Peyer's patch (tissue), 4 donors: ENCODE measurements at regions not wholly inside any gene's neighbourhood (a gene's known extent, or its start where the extent isn't known, plus 50 kb on each side); places are given as distances from the start of the nearest gene placed in this dataset.

Experiments
- DNase-seq, 3 donors: peaks; one replicate each; pipeline ENCODE4 v3.0.0-alpha.2; 2017 to 2019
- H3K27ac ChIP-seq, 4 donors: fragments of 200-600 bp; sonication (generic); one replicate each; pipeline ENCODE4 v1.5.1; 2016 to 2019
- H3K27me3 ChIP-seq, 2 donors: fragments of 200-600 bp; sonication (generic); one replicate each; pipeline ENCODE4 v1.5.1; 2019
- H3K36me3 ChIP-seq, 3 donors: fragments of 200-600 bp; sonication (generic); one replicate each; pipeline ENCODE4 v1.5.1; 2016 to 2019
- H3K4me1 ChIP-seq, 4 donors: fragments of 200-600 bp; sonication (generic); one replicate each; pipeline ENCODE4 v1.5.1; 2016 to 2019
- H3K4me3 ChIP-seq, 4 donors: fragments of 200-600 bp; sonication (generic); 1 replicate in 3 of 4; 2 replicates in 1 of 4; pipeline ENCODE4 v1.5.1; 2016 to 2019; ENCODE audit warnings: mild to moderate bottlenecking in 1 of 4
- H3K9me3 ChIP-seq, 4 donors: fragments of 200-600 bp; sonication (generic); one replicate each; pipeline ENCODE4 v1.5.1; 2016 to 2019; ENCODE audit warnings: mild to moderate bottlenecking in 1 of 4
- POLR2A ChIP-seq, 2 donors: fragments of 450-650 bp; IDR thresholded peaks; one replicate each; pipeline ENCODE4 v1.5.1; 2017; ENCODE audit warnings: antibody characterized with exemption in 2 of 2, mild to moderate bottlenecking in 2 of 2, moderate library complexity in 2 of 2
- TF ChIP-seq, protein P1 (sequence below), 6 experiments: fragments of 450-650 bp in 4 of 6; fragments of 200-600 bp in 2 of 6; sonication (generic) in 1 of 6; IDR thresholded peaks; one replicate each; pipeline ENCODE4 v1.5.1; 2017 to 2019; ENCODE audit warnings: antibody characterized with exemption in 6 of 6, mild to moderate bottlenecking in 3 of 6, moderate library complexity in 1 of 6

DNA sequence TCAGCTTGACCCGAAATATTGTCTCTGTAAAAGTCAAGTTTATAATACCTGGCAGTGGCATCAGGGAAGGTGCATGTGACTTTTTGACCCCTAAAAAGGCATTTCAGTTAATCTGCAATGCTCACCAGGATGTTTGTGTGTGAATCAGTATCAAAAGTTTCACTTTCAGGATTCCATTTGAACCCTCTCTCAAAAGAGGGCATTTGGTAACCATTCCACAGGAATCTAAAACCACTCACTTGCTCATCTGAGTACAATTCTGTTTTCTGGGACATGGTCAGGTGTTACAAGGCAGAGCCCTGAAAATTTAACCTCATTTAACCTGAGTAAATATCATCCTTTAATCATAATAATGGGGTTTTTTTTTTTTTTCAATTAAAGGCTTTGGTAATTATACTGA is 77.9 kb upstream of the KLF7 start:
- no peaks in the 10 kb centered on the region for H3K9me3 ChIP-seq
- DNase-seq, result no peak
- no peaks in the 10 kb centered on the region for H3K4me1 ChIP-seq
- H3K36me3 ChIP-seq, result no peaks in the 10 kb centered on the region
- H3K27ac ChIP-seq, result no peak overlapping the region
- TF ChIP-seq, protein P1, sequence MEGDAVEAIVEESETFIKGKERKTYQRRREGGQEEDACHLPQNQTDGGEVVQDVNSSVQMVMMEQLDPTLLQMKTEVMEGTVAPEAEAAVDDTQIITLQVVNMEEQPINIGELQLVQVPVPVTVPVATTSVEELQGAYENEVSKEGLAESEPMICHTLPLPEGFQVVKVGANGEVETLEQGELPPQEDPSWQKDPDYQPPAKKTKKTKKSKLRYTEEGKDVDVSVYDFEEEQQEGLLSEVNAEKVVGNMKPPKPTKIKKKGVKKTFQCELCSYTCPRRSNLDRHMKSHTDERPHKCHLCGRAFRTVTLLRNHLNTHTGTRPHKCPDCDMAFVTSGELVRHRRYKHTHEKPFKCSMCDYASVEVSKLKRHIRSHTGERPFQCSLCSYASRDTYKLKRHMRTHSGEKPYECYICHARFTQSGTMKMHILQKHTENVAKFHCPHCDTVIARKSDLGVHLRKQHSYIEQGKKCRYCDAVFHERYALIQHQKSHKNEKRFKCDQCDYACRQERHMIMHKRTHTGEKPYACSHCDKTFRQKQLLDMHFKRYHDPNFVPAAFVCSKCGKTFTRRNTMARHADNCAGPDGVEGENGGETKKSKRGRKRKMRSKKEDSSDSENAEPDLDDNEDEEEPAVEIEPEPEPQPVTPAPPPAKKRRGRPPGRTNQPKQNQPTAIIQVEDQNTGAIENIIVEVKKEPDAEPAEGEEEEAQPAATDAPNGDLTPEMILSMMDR (IDR thresholded peaks at IDR 0.05), result no peak
- TF ChIP-seq POLR2A (IDR thresholded peaks at IDR 0.05), result no peak
- H3K27me3 ChIP-seq, result no peaks in the 10 kb centered on the region
- H3K4me3 ChIP-seq, result no peak overlapping the region

DNA sequence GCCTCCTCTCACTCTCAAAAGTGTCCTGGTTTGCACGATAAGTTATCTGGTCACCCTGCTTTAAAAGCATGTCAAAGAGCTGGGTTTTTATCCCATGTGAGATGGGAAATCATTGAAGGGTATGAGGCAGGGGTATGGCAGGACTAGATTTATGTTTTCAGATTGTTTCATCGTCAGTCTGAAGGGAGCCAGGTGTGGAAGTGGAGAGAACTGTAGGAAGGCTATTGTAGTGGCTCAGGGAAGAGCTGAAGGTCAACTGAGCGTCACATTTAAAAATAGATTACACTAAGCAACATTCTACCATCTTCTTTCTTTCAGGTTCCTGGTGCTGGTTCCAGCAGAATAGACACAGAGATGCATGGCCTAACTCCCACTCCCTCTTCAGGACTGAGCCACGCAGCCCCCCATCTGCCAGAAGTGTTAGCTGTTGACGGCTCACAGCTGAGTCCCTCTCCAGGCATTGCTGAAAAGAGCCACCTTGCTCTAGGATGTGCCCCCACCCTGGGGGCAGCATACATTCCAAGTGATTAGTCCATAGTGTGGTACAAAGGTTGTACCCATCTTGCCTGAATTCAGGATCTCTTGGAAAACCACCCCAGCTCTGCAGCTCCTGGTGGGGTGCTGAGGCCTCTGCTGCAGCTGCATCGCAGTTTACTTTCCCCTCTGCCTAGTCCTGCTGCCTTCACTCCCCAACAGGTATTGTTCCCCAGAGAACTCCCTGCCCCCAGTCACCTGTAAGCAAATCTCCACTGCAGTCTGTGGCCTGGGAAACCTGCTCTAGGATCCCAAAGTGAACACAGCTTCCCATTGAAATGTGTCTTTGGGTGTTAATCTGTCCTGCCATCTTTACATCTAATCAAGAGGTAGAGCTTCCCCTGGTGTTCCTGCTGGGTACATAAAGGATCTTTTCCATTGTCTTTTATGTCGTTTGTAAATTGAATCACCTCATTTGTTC is 79.5 kb upstream of the KLF7 start:
- no peak for DNase-seq
- TF ChIP-seq POLR2A (IDR thresholded peaks at IDR 0.05), result no peak
- TF ChIP-seq, protein P1 (IDR thresholded peaks at IDR 0.05), result no peak
- H3K27me3 ChIP-seq, result no peaks in the 10 kb centered on the region

DNA sequence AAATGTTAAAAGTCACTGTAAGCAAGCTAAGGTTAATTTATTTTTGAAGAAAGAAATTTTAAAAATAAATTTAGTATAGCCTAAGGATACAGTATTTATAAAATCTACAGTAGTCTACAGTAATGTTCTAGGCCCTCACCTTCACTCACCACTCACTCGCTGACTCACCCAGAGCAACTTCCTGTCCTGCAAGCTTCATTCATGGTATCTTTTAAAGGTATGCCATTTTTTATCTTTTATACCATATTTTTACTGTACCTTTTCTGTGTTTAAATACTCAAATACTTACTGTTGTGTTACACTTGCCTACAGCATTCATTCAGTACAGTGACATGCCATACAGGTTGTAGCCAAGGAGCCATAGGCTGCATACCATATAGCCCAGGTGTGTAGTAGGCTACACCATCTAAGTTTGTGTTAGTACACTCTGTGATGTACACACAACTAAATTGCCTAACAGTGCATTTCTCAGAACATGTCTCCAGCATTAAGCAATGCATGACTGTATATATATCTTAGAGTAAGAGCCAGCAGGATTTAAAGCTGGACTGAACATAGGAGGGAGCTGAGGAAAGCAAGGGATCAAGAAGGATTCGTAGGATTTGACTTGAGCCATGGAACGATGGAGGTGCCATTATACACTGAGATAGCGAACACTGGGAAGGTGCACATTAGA is 83.1 kb upstream of the KLF7 start:
- TF ChIP-seq POLR2A (IDR thresholded peaks at IDR 0.05), result no peak
- TF ChIP-seq, protein P1 (IDR thresholded peaks at IDR 0.05), result no peak
- H3K9me3 ChIP-seq, result no peaks in the 10 kb centered on the region
- no peaks in the 10 kb centered on the region for H3K27me3 ChIP-seq
- H3K36me3 ChIP-seq, result no peaks in the 10 kb centered on the region
- no peak overlapping the region for H3K27ac ChIP-seq
- no peaks in the 10 kb centered on the region for H3K4me1 ChIP-seq
- H3K4me3 ChIP-seq, result no peak overlapping the region
- no peak for DNase-seq

More for the DNA sequence above, 79.5 kb upstream of the KLF7 start:
- Histone ChIP-seq H3K4me1 (no peaks in the 10 kb centered on the region), H3K27ac (no peak overlapping the region), H3K9me3 (no peaks in the 10 kb centered on the region), H3K36me3 (no peaks in the 10 kb centered on the region), H3K4me3 (no peak overlapping the region)

DNA sequence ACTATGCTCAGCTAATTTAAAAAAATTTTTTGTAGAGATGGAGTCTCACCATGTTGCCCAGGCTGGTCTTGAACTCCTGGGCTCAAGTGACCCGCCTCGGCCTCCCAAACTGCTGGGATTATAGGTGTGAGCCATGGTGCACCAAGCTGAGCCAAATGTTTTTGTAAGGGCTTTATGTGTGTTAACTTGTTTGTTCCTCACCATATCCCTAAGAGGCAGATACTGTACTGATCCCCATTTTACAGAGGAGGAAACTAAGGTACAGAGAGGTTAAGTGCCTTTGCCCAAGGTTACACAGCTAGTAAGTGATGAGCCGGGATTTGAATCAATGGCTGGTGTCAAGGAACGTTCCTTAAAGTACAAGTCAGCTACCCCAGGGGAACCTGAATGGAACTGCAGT is 85.3 kb upstream of the KLF7 start:
- Histone ChIP-seq H3K27ac (no peak overlapping the region), H3K27me3 (no peaks in the 10 kb centered on the region), H3K9me3 (no peaks in the 10 kb centered on the region), H3K36me3 (no peaks in the 10 kb centered on the region), H3K4me3 (no peak overlapping the region), H3K4me1 (no peaks in the 10 kb centered on the region)
- DNase-seq, result no peak
- TF ChIP-seq POLR2A (IDR thresholded peaks at IDR 0.05), result no peak
- TF ChIP-seq, protein P1 (IDR thresholded peaks at IDR 0.05), result no peak

DNA sequence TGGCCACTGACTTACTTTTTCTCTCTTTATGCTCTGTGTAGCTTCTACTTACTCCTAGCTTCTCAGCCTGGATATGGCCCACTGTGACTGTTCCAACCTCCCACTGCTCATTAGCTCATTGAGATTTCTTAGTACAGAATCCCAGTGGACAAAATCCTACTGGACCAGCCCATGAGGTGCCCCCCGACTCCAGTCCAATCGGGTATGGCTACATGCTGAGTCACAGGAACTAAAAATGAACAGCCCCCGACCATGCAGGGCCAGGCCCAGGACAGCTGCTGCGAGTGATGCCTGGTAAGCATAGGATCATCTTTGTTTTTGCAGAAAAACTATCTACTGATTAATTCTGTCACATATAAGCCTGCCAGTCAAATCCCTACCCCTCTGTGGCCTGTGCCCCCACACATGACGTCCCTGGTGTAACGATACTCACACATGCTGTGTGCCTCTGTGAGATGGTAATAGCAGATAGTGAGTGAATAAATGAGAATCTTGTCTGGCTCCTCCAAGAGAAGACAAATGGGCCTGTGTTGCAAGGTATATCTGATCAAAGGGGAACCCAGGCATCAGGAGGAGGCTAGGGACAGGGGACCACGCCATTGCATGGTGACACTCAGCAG is 85.9 kb upstream of the KLF7 start:
- Histone ChIP-seq H3K27ac (no peak overlapping the region), H3K4me3 (no peak overlapping the region), H3K4me1 (no peaks in the 10 kb centered on the region), H3K27me3 (no peaks in the 10 kb centered on the region), H3K36me3 (no peaks in the 10 kb centered on the region), H3K9me3 (no peaks in the 10 kb centered on the region)
- no peak for DNase-seq
- TF ChIP-seq, protein P1 (IDR thresholded peaks at IDR 0.05), result no peak
- TF ChIP-seq POLR2A (IDR thresholded peaks at IDR 0.05), result no peak
